Neural cell (in vitro differentiated cells): ENCODE measurements at regions not wholly inside any gene's neighbourhood (a gene's known extent, or its start where the extent isn't known, plus 50 kb on each side); places are given as distances from the start of the nearest gene placed in this dataset.

ENCODE experiments used
- EP300 ChIP-seq: fragments of 450-650 bp; conservative IDR thresholded peaks from 2 replicates; pipeline ENCODE4 v1.6.1; 2014; ENCODE audit warnings: antibody characterized with exemption, mild to moderate bottlenecking, moderate library complexity; ENCODE audit not compliant: poor library complexity, severe bottlenecking
- EZH2 ChIP-seq: fragments of 200-600, 300-800 bp; shearing (Covaris generic), sonication (generic); IDR thresholded peaks from 2 replicates; pipeline ENCODE4 v1.6.1; 2014; ENCODE audit warnings: antibody characterized with exemption, low read length, borderline replicate concordance, mild to moderate bottlenecking; ENCODE audit not compliant: insufficient read depth, poor library complexity, severe bottlenecking
- MXI1 ChIP-seq: fragments of 450-650 bp; conservative IDR thresholded peaks from 2 replicates; pipeline ENCODE4 v1.6.1; 2014; ENCODE audit warnings: antibody characterized with exemption, mild to moderate bottlenecking; ENCODE audit not compliant: poor library complexity, severe bottlenecking
- POLR2AphosphoS5 ChIP-seq: IDR thresholded peaks from 2 replicates; pipeline ENCODE4 v1.6.1; 2012
- RAD21 ChIP-seq: fragments of 450-650 bp; conservative IDR thresholded peaks from 2 replicates; pipeline ENCODE4 v1.6.1; 2014; ENCODE audit warnings: antibody characterized with exemption, mild to moderate bottlenecking, moderate library complexity
- SMC3 ChIP-seq: fragments of 450-650 bp; conservative IDR thresholded peaks from 2 replicates; pipeline ENCODE4 v1.6.1; 2014; ENCODE audit warnings: antibody characterized with exemption, mild to moderate bottlenecking, moderate library complexity; ENCODE audit not compliant: poor library complexity
- TF ChIP-seq, protein P1 (sequence below): fragments of 450-650 bp; IDR thresholded peaks from 2 replicates; pipeline ENCODE4 v1.5.1; 2014; ENCODE audit warnings: antibody characterized with exemption, mild to moderate bottlenecking, moderate library complexity; ENCODE audit not compliant: poor library complexity, severe bottlenecking
- TF ChIP-seq, protein P2 (sequence below): IDR thresholded peaks from 2 replicates; pipeline ENCODE4 v1.6.1; 2012; ENCODE audit warnings: borderline replicate concordance

DNA sequence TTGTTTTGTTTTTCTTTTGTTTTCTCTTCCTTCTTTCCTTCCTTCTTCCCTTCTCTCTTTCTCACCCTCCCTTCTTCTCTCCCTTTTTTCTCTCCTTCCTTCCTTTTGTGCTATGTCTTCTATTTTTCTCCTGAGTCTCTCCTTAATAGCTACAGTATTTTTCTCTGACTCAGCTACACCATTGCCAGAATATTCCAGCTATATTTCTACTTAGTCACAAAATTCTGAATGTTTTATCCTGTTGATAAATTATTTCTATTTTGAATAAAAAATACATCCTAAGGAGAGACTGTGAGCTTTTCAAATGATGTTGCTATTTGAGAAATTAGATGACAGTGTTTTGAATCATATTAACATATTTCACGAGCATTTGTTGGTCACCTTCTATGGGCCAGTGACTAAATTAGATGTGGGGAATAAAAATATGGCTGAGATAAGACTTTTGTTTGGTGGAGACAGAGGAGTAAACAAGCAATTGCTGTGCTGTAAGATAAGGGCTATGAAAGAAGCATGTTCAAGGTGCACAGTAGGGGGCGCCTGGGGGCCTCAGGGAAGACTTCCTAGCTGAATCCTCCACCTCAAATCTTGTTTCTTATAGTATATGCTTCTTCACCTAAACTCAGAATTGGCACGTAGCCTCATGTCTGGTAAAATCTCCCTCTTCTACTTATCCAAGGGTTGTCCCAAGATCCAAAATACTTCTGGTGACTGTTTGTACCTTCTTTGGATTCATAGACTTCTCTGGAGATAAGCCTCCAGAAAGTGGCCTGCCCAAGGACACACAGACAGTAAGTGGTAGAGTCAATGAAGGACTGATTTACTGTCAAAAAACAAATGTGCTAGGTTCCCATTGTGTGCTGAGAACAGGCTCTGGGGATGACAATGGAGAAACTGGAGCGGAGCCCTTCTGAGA lies 115.5 kb upstream of the CREB5 start:
- no peak for TF ChIP-seq RAD21
- TF ChIP-seq EP300, result no peak
- no peak for TF ChIP-seq MXI1
- TF ChIP-seq, protein P1, sequence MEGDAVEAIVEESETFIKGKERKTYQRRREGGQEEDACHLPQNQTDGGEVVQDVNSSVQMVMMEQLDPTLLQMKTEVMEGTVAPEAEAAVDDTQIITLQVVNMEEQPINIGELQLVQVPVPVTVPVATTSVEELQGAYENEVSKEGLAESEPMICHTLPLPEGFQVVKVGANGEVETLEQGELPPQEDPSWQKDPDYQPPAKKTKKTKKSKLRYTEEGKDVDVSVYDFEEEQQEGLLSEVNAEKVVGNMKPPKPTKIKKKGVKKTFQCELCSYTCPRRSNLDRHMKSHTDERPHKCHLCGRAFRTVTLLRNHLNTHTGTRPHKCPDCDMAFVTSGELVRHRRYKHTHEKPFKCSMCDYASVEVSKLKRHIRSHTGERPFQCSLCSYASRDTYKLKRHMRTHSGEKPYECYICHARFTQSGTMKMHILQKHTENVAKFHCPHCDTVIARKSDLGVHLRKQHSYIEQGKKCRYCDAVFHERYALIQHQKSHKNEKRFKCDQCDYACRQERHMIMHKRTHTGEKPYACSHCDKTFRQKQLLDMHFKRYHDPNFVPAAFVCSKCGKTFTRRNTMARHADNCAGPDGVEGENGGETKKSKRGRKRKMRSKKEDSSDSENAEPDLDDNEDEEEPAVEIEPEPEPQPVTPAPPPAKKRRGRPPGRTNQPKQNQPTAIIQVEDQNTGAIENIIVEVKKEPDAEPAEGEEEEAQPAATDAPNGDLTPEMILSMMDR, result no peak
- TF ChIP-seq SMC3, result no peak
- TF ChIP-seq POLR2AphosphoS5, result no peak
- no peak for TF ChIP-seq EZH2
- TF ChIP-seq, protein P2, sequence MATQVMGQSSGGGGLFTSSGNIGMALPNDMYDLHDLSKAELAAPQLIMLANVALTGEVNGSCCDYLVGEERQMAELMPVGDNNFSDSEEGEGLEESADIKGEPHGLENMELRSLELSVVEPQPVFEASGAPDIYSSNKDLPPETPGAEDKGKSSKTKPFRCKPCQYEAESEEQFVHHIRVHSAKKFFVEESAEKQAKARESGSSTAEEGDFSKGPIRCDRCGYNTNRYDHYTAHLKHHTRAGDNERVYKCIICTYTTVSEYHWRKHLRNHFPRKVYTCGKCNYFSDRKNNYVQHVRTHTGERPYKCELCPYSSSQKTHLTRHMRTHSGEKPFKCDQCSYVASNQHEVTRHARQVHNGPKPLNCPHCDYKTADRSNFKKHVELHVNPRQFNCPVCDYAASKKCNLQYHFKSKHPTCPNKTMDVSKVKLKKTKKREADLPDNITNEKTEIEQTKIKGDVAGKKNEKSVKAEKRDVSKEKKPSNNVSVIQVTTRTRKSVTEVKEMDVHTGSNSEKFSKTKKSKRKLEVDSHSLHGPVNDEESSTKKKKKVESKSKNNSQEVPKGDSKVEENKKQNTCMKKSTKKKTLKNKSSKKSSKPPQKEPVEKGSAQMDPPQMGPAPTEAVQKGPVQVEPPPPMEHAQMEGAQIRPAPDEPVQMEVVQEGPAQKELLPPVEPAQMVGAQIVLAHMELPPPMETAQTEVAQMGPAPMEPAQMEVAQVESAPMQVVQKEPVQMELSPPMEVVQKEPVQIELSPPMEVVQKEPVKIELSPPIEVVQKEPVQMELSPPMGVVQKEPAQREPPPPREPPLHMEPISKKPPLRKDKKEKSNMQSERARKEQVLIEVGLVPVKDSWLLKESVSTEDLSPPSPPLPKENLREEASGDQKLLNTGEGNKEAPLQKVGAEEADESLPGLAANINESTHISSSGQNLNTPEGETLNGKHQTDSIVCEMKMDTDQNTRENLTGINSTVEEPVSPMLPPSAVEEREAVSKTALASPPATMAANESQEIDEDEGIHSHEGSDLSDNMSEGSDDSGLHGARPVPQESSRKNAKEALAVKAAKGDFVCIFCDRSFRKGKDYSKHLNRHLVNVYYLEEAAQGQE, result no peak
